ENCODE measurements at regions not wholly inside any gene's neighbourhood (a gene's known extent, or its start where the extent isn't known, plus 50 kb on each side); places are given as distances from the start of the nearest gene placed in this dataset.

DNA sequence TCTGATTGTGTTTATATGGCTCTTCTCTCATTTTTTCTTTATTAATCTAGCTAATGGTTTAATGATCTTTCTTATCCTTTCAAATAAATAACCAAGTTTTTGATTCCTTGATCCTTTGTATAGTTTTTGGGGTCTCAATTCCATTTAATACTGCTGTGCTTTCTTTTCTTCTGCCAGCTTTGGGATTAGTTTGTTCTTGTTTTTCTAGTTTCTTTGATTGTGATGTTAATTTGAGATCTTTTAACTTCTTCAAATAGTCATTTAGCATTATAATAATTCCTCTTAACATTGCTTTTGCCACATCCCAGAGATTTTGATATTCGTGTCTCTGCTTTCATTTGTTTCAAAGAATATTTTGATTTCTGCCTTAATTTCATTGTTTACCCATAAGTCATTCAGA, 1126.6 kb downstream of the NAALADL2 start:
- no peak for DNase-seq (ENCODE audit: low spot score)
- no peak for ATAC-seq
- Histone ChIP-seq H3K27me3 (ENCODE audit: control insufficient read depth in 1 of 2, insufficient read depth in 2 of 2, low read length in 2 of 2) (no peaks in the 10 kb centered on the region; a peak in 1 of 5 replicates), H3K36me3 (replicated peaks in 1 of 2; ENCODE audit: control insufficient read depth in 1 of 2, insufficient read depth in 2 of 2, low read length in 2 of 2) (no peaks in the 10 kb centered on the region), H3K4me2 (ENCODE audit: low read depth, low read length) (no peak overlapping the region), H3K4me3 (replicated peaks in 1 of 3; ENCODE audit: insufficient read depth in 1 of 3, low read depth in 2 of 3, low read length in 3 of 3) (no peak overlapping the region), H4K20me1 (ENCODE audit: insufficient read depth, low read length) (no peaks in the 10 kb centered on the region), H3K4me1 (ENCODE audit: insufficient read depth, low read length) (no peaks in the 10 kb centered on the region), H3K79me2 (ENCODE audit: insufficient read depth, low read length) (no peaks in the 10 kb centered on the region), H3K27ac (ENCODE audit: extremely low read length, insufficient read depth, low read length) (no peak overlapping the region), H2AFZ (ENCODE audit: low read length) (no peak overlapping the region), H3K9ac (ENCODE audit: insufficient read depth, low read depth, low read length) (no peak overlapping the region), H3K9me3 (ENCODE audit: low read length) (peaks cover 82% of the 10 kb centered on the region)
- intact Hi-C loops (cut with micrococcal nuclease; ENCODE audit: unreplicated experiment), result no loop called here
- no TSS peak for BruUV-seq (replicated peaks)
- ChIA-PET CTCF (ENCODE audit: low intra/inter-chr PET ratio, low total read pairs) (no interaction called here), POLR2A (no interaction called here)
- FAIRE-seq, result no peak
- TF ChIP-seq TFDP2 (CRISPR knock-in tag; IDR thresholded peaks at IDR 0.05) (no peak), MXD1 (CRISPR knock-in tag; IDR thresholded peaks at IDR 0.05) (no peak), ZC3H13 (CRISPR knock-in tag; IDR thresholded peaks at IDR 0.05) (no peak), SOX13 (IDR thresholded peaks at IDR 0.05) (no peak), SOX13 (CRISPR knock-in tag; conservative IDR thresholded peaks at IDR 0.05 in 1 of 2, IDR thresholded peaks at IDR 0.05 in 1 of 2) (no peak), REL (CRISPR knock-in tag; conservative IDR thresholded peaks at IDR 0.05) (no peak), ZBTB39 (CRISPR knock-in tag; IDR thresholded peaks at IDR 0.05) (no peak), SRF (IDR thresholded peaks at IDR 0.05; ENCODE audit: low read depth, low read length) (no peak), WIZ (CRISPR knock-in tag; IDR thresholded peaks at IDR 0.05) (no peak), TSC22D2 (CRISPR knock-in tag; IDR thresholded peaks at IDR 0.05; ENCODE audit: borderline replicate concordance) (no peak), FOXJ3 (CRISPR knock-in tag; IDR thresholded peaks at IDR 0.05; ENCODE audit: borderline replicate concordance) (no peak), GABPA (IDR thresholded peaks at IDR 0.05; ENCODE audit: low read depth, low read length) (no peak), GABPA (CRISPR knock-in tag; IDR thresholded peaks at IDR 0.05; ENCODE audit: low read depth) (no peak), ZNF260 (CRISPR knock-in tag; IDR thresholded peaks at IDR 0.05; ENCODE audit: borderline replicate concordance, low read depth) (no peak), ZNF562 (CRISPR knock-in tag; IDR thresholded peaks at IDR 0.05; ENCODE audit: borderline replicate concordance) (no peak), MBNL3 (CRISPR knock-in tag; conservative IDR thresholded peaks at IDR 0.05) (no peak), AHR (CRISPR knock-in tag; IDR thresholded peaks at IDR 0.05) (no peak)
- TF ChIP-seq, protein P1, sequence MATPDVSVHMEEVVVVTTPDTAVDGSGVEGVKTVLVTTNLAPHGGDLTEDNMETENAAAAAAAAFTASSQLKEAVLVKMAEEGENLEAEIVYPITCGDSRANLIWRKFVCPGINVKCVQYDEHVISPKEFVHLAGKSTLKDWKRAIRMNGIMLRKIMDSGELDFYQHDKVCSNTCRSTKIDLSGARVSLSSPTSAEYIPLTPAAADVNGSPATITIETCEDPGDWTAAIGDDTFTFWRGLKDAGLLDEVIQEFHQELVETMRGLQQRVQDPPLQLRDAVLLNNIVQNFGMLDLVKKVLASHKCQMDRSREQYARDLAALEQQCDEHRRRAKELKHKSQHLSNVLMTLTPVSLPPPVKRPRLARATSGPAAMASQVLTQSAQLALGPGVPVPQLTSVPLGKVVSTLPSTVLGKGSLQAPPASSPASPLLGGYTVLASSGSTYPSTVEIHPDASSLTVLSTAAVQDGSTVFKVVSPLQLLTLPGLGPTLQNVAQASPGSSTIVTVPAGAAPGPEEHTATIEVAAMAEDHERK (CRISPR knock-in tag; IDR thresholded peaks at IDR 0.05; ENCODE audit: low read depth), result no peak
- in situ Hi-C loops (cut with HindIII; ENCODE audit: extremely low pct_ligation_motif_present, low pct_unique_long_range_greater_than_20kb), result no loop called here
- 0% methylated on average over 1 of the region's 1 CpG for WGBS (ENCODE audit: low lambda C conversion rate)
